NT2/D1 (cell line): ENCODE measurements at regions not wholly inside any gene's neighbourhood (a gene's known extent, or its start where the extent isn't known, plus 50 kb on each side); places are given as distances from the start of the nearest gene placed in this dataset.

Experiments used
- SUZ12 ChIP-seq: IDR thresholded peaks from 2 replicates; pipeline ENCODE4 v1.6.1; 2011; ENCODE audit not compliant: insufficient read length, insufficient read depth; ENCODE audit errors: extremely low read depth
- YY1 ChIP-seq: IDR thresholded peaks from 2 replicates; pipeline ENCODE4 v1.6.1; 2011; ENCODE audit not compliant: insufficient read length, insufficient read depth

GRCh38 chrX:155778844-155779553 is 102.1 kb upstream of the VAMP7 start:
- TF ChIP-seq SUZ12 (no peak), YY1 (no peak)
